ENCODE measurements at regions not wholly inside any gene's neighbourhood (a gene's known extent, or its start where the extent isn't known, plus 50 kb on each side); places are given as distances from the start of the nearest gene placed in this dataset.
"Not testable (repeated sequence)": the region's sequence is repeated elsewhere in the genome, so short reads cannot be mapped to it uniquely, and the experiment has no call there.

DNA sequence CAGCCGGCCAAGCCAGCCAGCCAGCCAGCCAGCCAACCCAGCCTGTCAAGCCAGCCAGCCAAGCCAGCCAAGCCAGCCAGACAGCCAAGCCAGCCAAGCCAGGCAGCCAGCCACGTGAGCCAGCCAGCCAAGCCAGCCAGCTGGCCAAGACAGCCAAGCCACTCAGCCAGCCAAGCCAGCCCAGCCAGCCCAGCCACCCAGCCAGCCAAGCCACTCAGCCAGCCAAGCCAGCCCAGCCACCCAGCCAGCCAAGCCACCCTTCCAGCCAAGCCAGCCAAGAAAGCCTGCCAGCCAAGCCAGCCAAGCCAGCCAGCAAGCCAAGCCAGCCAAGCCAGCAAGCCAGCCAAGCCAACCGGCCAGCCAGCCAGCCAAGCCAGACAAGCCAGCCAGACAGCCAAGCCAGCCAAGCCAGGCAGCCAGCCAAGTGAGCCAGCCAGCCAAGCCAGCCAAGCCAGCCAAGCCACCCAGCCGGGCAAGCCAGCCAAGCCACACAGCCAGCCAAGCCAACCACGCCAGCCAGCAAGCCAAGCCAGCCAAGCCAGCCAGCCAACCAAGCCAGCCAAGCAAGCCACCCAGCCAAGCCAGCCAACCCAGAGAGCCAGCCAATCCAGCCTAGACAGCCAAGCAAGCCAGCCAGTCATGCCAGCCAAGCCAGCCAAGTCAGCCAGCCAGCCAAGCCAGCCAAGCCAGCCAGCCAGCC is 199.5 kb downstream of the GOLGA6L6 start:
- DNase-seq (ENCODE audit: low spot score): peak; percentile 96
- Histone ChIP-seq H3K27ac (no peak overlapping the region), H3K4me3 (no peak overlapping the region)
- TF ChIP-seq, protein P1, sequence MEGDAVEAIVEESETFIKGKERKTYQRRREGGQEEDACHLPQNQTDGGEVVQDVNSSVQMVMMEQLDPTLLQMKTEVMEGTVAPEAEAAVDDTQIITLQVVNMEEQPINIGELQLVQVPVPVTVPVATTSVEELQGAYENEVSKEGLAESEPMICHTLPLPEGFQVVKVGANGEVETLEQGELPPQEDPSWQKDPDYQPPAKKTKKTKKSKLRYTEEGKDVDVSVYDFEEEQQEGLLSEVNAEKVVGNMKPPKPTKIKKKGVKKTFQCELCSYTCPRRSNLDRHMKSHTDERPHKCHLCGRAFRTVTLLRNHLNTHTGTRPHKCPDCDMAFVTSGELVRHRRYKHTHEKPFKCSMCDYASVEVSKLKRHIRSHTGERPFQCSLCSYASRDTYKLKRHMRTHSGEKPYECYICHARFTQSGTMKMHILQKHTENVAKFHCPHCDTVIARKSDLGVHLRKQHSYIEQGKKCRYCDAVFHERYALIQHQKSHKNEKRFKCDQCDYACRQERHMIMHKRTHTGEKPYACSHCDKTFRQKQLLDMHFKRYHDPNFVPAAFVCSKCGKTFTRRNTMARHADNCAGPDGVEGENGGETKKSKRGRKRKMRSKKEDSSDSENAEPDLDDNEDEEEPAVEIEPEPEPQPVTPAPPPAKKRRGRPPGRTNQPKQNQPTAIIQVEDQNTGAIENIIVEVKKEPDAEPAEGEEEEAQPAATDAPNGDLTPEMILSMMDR (IDR thresholded peaks at IDR 0.05): no peak

DNA sequence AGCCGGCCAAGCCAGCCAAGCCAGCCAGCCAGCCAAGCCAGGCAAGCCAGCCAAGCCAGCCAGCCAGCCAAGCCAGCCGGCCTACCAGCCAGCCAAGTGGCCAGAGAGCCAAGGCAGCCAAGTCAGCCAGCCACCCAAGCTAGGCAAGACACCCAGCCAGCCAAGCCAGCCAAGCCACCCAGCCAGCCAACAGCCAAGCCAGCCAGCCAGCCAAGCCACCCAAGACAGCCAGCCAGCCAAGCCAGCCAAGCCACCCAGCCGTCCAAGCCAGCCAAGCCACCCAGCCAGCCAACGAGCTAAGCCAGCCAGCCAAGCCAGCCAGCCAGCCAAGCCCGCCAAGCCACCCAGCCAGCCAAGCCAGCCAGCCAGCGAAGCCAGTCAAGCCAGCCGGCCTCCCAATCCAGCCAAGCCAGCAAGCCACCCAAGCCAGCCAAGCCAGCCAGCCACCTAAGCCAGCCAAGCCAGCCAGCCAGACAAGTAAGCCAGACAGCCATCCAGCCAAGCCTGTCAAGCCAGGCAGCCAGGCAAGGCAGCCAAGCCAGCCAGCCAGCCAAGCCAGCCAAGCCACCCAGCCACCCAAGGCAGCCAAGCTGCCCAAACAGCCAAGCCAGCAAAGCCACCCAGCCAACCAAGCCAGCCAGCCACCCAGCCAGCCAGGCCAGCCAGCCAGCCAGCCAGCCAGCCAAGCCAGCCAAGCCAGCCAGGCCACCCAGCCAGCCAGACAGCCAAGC is 200.5 kb downstream of the GOLGA6L6 start:
- TF ChIP-seq, protein P1 (IDR thresholded peaks at IDR 0.05): no peak

DNA sequence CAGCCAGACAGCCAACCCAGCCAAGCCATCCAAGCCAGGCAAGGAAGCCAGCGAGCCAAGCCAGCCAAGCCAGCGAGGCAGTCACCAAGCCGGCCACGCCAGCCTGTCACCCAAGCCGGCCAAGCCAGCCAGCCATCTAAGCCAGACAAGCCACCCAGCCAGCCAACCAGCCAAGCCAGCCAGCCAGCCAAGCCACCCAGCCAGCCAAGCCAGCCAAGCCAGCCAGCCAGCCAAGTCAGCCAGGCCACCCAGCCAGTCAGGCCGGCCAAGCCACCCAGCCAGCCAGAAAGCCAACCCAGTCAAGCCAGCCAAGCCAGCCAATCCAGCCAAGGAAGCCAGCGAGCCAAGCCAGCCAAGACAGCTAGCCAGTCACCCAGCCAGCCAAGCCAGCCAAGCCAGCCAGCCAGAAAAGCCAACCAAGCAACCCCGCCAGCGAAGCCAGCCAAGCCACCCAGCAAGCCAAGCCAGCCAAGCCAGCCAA is 201.2 kb downstream of the GOLGA6L6 start:
- DNase-seq (ENCODE audit: low spot score): no peak
- Histone ChIP-seq H3K27ac (no peak overlapping the region), H3K4me3 (no peak overlapping the region)
- TF ChIP-seq, protein P1 (IDR thresholded peaks at IDR 0.05): no peak

More for the DNA sequence above, 200.5 kb downstream of the GOLGA6L6 start:
- Histone ChIP-seq H3K27ac (no peak overlapping the region), H3K4me3 (no peak overlapping the region)
- peak; percentile 97 for DNase-seq (ENCODE audit: low spot score)

- H3K27ac ChIP-seq, H3K4me3 ChIP-seq: not testable (repeated sequence)
- DNase-seq (ENCODE audit: low spot score): peak; percentile 60
These were observed 202.4 kb downstream of the GOLGA6L6 start for GRCh38 chr15:20339086-20339791.

DNA sequence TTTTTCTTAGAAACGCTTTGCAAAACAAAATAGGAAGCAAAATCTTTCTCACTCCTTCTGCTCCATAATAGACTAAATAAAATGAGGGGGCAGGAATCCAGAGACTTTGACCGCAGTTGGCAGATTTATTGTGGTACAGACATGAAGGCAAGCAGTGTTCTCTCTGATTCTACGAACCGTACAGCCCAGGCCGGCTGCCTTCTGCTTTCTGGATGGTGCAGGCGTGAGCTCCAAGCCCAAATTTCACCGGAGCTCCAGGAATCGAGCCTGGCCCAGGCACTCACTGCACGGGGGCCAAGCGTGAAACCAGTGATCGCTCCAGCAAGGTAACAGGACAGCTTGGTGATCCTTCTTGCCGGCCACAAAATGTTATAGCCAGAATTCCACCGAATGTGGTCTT is 202.9 kb downstream of the GOLGA6L6 start:
- H3K27ac ChIP-seq; DNase-seq (ENCODE audit: low spot score); H3K4me3 ChIP-seq: not testable (repeated sequence)

- DNase-seq (ENCODE audit: low spot score); H3K4me3 ChIP-seq; H3K27ac ChIP-seq: not testable (repeated sequence)
These were observed 204.4 kb downstream of the GOLGA6L6 start for GRCh38 chr15:20337238-20337637.

DNA sequence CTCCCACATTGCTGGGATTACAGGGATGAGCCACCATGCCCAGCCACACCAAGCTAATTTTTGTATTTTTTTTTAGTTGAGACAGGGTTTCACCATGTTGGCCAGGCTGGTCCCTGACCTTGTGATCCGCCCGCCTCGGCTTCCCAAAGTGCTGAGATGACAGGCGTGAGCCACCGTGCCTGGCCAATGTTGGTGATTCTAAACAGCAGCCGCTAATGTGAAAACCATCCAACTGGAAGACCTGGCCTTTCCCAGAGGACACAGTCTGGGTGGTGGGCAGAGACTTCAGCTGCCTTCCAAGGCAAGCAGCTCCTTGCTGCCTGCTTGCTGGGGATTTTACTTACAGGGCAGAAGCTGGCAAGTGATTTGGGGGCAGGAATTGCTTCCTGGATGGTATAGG is 207.1 kb downstream of the GOLGA6L6 start:
- not testable (repeated sequence) for H3K27ac ChIP-seq; H3K4me3 ChIP-seq; DNase-seq (ENCODE audit: low spot score)

DNA sequence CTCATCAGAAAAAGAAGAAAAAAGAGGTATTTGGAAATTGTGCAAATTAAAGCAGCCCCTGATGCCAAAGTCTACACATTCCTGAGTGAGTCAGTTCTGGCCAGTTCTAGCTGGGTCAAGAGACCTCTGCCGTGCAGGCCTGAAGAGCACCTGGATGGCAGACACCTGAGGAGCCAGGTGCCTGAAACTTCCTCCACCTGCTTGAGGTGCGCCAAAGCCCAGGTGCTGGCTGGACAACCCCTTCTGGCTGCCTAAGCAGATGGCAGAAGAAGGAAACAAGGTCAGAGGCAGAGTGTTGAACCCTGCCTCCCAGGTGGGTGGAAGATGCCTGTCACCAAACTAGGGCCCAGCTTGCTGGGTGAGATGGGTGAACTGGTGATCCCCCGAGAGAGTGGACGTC is 215.8 kb downstream of the GOLGA6L6 start:
- DNase-seq (ENCODE audit: low spot score); H3K4me3 ChIP-seq; H3K27ac ChIP-seq: not testable (repeated sequence)

GRCh38 chr15:20317132-20317531 is 224.5 kb downstream of the GOLGA6L6 start:
- not testable (repeated sequence) for H3K4me3 ChIP-seq; H3K27ac ChIP-seq; DNase-seq (ENCODE audit: low spot score)

GRCh38 chr15:20311014-20311680 is 230.5 kb downstream of the GOLGA6L6 start:
- not testable (repeated sequence) for H3K27ac ChIP-seq; DNase-seq (ENCODE audit: low spot score); H3K4me3 ChIP-seq

All from coronary artery (tissue), 2 donors.